GM21526 (cell line): ENCODE measurements at regions not wholly inside any gene's neighbourhood (a gene's known extent, or its start where the extent isn't known, plus 50 kb on each side); places are given as distances from the start of the nearest gene placed in this dataset.

Experiments
- ATAC-seq: cut with Tn5 transposase; IDR thresholded peaks from one replicate; pipeline ENCODE4 v1.9.1; 2021; ENCODE audit warnings: moderate library complexity; ENCODE audit not compliant: unreplicated experiment, low FRiP score

DNA sequence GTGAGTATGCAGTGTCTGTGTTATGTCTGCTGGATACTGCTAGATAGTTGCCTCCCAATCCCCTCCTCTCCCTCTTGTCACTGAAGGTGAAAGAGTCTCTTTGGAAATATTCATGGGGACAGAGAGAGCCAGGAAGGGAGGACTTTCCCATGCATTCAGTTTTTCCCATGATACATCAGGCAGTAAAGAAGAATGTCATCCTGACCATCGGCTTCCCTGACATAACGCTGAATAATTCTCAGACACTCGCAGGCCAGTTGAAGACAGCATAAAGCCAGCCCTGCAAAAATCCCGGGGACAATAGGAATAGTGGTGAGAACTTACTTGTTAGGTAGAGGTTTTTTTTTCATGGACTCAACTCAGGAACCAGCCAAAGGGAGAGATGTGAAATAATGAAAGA, 58.1 kb downstream of the KLF4 start:
- no peak for ATAC-seq

DNA sequence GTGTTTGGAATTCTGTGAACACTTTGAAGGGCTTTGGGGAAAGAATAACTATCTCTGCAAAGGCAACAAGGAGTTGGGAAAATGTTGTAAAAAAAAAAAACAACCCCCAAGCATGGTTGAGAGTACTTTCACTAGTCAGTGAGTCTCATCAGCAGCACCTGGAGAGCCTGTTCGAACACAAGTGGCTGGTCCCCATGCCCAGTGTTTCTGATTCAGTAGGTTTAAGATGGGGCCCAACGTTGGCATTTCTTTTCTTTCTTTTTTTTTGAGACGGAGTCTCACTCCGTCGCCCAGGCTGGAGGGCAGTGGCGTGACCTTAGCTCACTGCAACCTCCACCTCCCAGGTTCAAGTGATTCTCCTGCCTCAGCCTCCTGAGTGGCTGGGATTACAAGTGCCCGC, 59.5 kb downstream of the KLF4 start:
- ATAC-seq, result no peak

DNA sequence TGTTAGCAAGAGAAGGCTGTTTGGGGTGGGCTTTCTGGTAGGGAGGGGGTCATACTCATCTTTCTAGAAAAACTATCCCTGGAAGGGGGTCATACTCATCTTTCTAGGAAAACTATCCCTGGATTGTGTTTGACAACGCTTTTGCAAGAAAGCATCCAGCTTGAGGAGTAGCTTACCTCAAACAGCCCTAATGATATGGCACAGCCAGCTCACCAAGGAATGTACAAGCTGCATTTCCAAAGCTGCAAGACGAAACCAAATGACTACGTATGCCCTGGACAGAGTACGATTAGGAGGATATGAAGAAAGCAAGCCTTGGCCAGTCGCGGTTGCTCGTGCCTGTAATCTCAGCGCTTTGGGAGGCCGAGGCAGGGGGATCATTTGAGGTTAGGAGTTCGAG, 63.4 kb downstream of the KLF4 start:
- ATAC-seq, result no peak

DNA sequence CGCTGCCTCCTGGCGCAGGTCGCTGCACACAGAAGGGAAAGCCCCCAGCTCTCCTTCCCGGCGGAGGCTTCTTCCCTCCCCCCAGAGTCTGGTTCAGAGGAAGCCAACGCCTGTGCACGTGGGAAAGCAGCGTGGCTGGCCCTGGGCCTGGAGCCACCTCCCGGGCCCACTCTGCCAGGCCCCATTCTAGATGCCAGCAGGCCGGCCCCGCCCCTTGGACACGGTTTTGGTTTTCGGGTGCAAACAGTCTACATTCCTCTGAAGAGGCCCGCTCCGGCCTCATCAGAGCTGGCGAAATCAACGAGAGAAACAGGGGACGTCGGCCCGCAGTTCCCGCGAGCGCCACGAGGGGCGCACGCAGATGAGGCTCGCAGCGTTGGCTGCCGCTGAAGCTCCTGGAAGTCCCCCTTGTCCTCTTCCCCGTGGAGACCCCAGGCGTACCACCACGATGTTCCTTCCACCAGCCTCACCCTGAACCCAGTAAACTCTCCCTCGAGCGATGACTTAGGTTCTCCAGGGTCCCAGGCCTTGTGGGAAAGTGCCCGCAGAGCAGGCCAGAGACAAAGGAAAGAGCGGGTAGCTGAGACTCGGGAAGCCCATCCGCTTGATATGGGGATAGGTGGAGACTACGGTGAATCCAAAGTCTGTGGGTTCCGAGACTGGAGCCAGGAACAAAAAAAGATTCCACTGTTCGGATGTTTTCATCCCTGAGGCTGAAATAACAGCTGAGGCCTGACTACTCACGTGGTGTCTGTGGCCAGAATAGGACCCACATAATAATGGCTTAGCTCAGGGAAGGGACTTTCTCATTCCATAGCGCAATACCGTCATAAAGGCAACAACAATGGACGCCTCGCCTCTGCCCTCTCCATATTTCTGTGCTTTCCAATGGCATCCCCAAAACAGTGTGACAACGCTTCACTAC, 64.2 kb downstream of the KLF4 start:
- ATAC-seq, result peak; percentile 94

DNA sequence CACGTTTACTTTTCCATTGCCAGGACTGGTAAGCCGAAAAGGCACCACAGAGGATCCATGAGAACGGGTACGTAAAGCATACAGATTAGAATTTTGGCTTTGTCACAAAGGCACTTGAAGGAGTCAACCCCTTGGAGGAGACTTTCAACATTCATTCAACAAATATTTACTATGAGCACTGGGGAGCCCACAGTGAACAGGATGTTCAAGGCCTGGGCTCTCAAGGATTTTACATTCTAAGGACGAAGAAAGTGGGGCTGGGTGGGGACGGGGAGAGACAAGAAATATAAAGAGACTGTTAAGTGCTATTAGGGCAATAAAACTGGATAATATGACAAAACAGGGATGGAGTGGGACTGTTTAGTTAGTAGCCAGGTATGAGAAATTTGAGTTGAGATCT, 66.0 kb downstream of the KLF4 start:
- no peak for ATAC-seq

DNA sequence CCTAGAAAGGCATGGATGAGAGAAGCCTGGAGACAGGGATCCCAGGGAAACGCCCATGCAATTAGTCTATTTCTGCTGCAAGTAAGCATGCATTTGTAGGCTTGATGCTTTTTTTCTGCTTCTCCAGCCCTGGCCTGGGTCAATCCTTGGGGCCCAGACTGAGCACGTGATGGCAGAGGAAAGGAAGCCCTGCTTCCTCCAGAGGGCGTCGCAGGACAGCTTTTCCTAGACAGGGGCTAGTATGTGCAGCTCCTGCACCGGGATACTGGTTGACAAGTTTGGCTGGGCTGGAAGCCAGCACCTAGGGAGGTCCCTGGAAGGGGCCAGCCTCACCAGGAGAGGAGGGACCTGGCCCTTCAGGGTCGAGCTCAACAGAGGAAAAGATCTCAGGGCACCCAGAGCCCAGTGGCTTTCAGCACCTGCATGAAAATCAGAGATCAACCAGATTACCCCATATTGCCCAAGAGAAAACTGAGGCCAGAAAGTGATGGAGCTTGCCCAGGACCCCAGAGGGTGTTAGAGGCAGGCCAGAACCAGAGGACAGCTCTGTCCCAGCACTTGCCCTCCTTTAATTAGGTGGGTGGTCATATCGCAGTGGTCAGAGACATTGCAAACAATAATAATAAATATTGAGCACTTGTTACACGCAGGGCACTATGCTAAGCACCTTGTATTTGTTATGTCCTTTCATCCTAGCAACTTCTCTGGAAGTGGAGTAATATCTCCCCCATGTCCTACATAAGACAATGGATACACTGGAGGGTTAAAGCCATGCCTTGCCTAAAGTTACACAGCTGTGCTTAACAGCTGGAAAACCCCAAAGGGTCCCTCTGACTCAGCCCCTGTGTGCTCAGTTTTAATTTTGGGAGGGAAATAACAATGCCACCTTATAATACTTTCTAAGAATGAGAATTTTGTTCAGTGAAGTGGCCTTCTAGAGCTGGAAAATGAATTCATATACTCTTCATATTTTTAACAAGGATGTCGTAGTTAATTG, 67.1 kb downstream of the KLF4 start:
- ATAC-seq, result no peak

DNA sequence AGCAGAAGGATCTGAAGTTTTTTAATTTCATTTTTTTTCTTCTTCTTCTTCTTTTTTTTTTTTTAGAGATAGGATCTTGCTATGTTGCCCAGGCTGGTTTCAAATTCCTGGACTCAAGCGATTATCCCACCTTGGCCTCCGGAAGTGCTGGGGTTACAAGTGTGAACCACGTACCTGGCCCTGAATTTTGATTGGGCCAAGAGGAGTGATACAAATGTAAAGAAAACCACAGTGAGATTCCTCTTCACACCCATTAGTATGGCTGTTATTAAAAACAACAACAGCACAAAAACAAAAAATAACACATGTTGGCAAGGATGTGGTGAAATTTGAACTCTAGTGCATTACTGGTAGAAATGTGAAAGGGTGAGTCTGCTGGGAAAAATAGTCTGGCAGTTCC, 79.1 kb downstream of the KLF4 start:
- no peak for ATAC-seq

DNA sequence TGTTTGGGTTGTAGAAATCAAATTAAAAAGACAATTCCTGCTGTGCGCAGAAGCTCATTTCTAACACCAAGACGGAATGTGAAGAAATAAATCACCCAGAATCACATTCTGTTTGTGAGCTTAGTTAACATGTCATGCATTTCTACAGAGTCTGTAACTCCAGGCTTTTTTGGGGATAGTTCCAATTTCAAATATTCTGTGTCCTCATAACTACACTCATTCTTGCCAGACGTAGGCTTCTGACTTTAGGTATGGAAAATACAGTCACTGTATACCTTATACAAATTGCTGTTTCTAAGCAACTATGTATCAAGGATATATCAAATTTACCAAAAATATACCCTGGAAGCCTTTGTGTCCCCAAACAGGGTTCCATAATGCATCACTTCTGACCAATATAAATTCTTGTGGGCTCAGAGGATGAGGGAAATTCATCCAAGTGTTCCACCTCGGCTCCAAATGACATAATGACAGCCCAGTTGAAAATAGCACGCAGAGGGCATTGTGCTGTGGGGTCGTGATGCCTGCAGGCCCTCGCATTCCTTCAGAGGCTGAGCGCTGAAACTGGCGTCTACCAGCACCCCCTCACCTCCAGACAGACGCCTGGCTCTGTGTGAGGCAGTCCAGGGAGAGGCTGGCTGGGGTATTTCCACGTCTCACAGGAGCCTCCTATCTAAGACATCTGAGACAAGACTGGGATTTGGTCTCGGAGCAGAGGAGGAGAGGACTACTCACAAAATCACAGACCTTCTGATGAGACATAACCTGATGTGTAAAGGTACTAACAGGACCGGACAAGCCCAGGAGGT, 79.8 kb downstream of the KLF4 start:
- ATAC-seq, result no peak

DNA sequence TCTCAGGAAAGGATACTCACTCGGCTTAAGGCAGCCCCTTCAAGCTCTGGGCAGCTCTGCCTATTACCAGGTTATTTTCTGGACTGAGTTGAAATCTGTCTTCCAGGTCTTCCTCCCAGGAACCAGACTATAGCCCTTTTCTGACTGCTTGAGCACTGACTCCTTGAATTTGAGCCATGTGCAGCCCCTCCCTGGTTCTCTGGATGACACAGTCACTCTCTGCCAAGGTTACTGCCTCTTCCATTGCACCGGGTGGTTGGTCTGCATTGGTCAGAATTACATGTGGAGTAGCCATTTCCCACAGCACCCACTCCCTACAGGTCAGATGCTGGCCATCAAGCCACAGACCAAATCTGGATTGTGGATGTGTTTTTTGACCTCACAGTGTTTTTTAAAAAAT, 81.9 kb downstream of the KLF4 start:
- ATAC-seq, result no peak

DNA sequence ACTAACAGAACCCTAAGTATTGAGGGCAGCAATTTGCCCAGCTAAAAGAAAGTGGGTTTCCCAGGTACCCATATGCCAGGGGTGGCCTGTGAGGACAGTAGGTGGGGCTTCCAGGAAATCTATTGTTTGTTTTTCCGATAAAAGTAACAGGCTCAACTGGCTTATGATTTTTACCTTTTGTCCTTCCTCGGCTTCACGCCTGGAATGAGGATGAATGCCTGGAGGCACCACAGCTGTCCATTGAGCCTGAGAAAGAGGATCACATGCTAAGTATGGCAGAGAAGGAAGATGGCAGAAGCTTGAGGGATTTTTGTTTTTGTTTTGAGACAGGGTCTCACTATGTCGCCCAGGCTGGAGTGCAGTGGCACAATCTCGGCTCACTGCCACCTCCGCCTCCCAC, 84.1 kb downstream of the KLF4 start:
- no peak for ATAC-seq

DNA sequence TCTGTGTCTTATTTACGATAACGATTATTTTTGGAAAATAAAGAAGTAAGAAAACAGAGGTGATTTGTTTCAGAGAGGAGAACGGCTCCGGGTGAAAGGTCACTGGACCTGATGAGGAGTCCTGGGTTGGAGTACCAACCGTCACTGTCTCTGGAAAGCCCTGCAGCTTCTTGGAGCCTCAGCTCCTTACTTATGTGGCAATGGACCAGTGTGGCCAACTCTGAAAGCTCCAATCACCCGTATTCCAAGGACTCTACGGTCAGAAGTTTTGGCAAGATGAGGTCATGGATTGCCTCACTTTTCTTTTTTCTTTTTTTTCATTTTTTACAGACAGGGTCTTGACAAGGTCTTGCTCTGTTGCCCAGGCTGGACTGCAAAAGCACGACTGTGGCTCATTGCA, 84.8 kb downstream of the KLF4 start:
- no peak for ATAC-seq

DNA sequence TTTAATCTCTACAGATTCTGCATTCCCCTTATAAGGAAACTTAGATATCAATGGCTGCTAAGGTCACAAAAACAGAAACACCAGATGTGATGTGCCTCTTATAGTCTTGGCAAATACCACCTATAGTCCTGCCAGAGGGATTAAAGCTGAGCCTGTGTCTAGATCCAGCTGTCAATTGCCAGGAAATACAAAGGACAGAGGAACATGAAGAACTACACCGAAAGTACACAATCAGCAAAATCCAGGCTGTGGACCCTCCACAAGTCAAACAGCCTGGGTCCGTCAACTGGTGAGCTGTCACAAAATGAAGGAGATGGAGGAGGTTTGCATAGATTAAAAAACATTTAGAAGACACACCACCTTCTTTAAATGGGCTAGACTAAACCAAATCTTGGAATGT, 85.4 kb downstream of the KLF4 start:
- ATAC-seq, result no peak

DNA sequence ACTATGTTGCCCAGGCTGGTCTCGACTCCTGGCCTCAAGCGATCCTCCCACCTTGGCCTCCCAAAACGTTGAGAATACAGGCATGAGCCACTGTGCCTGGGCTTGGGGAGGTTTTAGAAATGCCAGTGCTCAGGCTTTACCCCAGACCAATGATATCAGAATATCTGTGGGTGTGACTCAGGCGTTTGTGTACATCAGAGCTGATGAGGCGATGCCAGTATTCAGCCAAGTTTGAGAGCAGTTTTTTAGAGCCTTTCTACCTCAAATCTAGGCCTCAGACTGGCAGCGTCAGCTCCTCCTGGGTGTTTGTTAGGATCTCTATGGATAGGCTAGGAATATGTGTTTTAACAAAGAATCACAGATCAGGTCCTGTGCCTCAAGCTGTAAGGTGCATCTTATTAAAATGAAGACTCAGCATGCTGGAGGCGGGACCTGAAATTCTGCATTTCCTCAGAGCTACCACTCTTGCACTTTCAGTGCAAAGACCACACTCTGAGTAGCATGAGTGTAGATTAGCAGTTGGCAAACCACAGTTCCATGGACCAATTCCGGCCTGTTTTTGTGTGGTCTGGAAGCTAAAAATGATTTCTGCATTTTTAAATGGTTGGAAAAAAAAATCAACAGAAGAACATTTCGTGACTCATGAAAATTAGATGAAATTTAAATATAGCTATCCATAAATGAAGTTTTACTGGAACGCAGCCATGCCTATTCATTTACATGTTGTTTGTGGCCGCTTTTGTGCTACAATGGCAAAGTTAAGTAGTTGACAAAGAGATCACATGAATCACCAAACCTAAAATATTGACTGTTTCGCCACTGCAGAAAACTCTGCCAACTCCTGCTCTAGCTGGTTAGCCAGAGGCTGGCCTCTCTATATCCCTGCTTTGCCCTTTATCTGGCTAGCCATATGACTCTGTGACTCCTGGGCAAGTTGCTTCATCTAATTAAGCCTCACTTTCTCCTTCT, 92.2 kb downstream of the KLF4 start:
- no peak for ATAC-seq

DNA sequence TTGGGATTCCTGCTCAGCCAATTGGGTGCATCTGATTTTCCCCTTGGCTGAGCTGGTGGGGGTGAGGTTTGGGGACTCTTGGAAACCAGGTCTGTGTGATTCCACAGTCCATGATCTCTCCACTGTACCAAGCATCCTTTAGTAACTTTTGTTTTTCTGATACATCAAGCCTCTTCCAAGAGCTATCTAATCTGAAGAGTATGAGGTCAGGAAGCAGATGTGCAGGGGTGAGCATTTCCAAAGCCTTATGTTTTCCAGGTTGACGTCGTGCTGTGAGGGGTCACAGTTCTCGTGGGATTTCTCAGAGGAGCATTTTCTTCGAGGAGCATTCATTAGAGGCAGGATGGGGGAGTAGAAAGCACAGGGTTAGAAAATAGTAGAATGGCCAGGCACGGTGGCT, 95.3 kb downstream of the KLF4 start:
- no peak for ATAC-seq

DNA sequence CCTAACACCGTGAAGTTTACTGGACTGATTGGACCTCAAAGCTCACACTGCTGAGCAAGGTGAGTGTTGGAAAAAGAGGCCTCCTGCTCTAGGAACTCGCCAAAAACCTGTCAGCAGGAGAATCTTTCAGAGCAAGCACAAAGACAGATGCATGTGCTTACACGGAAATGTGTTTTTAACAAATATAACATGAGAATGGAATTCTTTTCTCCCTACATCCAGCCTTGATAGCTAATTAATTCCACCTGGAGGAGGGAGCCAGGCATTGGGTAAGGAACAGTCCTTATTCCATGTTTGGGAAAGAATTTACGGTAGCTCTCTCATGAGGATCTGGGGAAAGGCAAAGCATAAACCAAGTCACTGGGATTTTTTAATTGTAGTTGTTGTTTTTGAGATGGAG, 98.8 kb downstream of the KLF4 start:
- no peak for ATAC-seq

DNA sequence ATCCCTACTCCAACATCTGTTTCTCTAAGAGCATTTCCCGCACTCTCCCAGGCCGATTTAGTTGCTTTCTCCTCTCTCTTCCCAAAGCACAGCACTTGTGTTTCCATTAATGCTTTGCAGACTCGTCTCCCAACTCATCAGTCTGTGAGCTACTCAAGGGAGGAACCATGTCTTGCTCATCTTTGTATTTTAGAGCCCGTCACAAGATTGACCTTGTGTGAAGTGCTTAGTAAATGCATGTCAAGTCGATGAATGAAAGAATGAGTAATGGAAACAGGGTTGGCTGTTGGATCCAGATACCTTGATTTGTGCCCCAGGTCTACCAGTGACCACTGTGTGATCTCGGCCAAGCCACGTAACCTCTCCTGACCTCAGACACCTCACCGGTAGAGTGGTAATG, 99.3 kb downstream of the KLF4 start:
- ATAC-seq, result no peak

DNA sequence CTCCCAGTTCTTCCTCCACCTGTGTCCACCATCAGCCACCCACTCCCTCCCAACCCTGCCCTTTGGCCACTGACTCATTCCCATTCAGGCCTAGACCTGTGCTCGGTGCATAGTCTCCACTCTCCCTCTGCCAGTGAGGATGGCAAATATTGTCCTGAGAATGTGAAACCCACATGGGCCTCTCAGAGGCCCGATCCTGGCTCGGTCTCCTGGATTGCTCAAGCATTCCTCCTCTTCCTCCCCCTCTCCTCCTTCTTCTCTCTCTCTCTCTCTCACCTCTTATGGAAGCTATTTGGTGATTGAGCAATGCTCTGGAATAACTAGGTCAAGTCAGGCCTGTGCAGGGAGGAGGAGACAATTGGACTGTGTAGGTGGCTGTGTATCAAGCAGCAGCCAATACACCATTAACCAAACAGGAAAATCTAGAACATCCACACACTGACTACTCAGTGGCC, 99.9 kb downstream of the KLF4 start:
- no peak for ATAC-seq

DNA sequence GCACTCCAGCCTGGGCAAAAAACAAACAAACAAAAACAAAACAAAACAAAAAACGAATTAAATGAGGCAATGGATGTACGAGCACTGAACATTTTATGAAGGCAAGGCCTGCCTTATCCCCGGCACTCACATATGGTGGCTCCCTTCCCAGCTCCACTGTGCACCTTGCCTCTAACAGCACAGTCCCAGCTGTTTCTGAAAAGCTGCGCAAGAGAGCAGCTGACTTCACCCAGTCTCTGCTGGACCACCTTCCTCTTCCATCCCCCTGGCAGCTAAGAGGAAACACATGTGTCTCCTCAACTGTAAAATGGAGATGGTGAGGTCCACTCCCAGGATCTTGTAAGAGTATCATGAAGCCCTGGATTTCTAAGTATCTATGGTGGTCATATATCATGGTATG, 100.7 kb downstream of the KLF4 start:
- no peak for ATAC-seq

DNA sequence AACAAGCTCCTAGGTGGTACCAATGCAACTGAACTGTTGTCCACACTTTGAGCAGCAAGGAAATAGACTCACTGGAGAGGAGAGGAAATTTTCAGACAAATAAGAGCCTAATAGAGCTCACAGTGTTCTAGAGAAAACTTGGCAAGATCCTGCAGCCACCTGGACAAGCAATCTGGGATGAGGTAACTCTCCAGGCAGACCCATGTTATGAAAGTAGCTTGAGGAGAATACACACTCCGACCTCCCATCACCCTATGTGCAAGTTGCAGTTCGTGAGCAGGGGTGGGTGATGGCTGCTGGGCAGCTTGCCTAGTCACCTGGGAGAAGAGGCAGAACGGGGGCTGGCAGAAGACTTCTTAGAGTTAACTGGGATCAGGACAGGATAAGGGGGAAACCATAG, 102.2 kb downstream of the KLF4 start:
- ATAC-seq, result no peak
